Activated CD4-positive, alpha-beta T cell treated with anti-CD3 and anti-CD28 coated beads, Interleukin-2, Interleukin-4, amounts not matched to agents 100 ng/mL and 50 ng/mL, durations not matched to agents 16 hours and 8 hours (primary cell): ENCODE measurements at regions not wholly inside any gene's neighbourhood (a gene's known extent, or its start where the extent isn't known, plus 50 kb on each side); places are given as distances from the start of the nearest gene placed in this dataset.

Experiments used
- DNase-seq: peaks from one replicate; pipeline ENCODE4 v3.0.0-alpha.2; 2020; ENCODE audit warnings: low spot score

DNA sequence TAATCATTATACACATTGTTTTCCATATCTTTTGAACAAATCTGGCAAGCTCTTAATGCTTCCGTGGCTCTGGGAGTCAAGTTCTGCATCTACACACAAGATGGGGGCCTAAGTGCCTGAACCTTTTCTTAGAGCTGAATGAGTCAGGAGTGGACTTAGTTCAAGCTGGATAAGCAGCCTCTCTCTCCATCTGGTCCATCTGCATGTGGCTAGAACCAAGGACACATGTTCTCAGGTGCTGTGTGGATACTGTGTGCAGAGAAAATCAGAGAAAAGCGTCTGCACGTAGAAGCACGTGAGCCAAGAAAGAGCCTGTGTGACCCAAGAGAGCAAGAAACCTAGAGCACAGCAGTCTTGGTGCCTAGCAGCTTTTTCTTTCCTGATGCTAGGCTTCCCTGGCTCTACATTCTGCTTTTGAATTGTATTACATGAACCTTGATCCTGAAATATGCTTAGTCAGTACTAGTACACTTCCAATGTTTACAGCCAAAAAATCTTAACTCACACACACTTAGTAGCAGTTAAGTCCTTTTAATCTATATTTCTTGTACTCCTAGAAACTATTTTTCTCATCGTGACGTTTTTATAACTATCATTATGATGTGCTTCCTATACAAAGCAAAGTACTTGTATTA lies 1798.9 kb downstream of the MAT2B start:
- DNase-seq = no peak

DNA sequence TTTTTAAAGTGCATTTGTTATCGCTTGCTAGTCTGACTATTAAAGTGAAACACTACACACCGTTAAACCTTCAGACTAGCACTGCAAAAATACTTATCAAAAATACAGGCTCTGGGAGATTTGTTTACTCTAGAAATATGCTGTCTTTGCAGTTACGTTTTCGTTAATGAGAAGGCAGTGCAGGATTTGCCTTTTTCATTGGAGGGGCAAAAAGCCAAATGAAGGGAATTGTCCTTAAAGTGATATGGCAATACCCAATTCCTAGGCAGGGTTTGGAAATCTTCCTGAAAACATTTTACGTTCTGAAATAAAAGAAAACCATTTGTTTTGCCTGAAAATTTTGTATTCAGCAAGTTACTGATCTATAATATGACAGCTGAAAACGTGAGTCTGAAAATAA lies 1800.2 kb downstream of the MAT2B start:
- DNase-seq = no peak

DNA sequence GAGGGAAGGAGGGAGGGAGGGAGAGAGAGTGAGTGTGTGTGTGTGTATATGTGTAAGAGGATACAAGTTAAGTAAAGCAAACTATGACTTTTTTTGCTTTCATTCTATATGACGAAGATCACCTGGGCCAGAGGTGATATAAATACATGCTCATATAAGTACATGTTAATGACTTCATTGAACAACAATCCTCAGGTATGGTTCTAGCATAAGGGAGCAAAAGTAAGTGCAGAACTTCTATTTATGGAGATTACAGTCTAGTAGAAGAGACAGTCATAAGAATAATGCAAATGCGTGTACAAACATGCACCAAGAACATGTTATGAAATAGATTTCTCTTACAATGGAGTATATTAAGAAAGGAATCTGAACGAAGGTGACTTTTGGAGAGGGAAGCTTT lies 1804.0 kb downstream of the MAT2B start:
- DNase-seq = no peak

DNA sequence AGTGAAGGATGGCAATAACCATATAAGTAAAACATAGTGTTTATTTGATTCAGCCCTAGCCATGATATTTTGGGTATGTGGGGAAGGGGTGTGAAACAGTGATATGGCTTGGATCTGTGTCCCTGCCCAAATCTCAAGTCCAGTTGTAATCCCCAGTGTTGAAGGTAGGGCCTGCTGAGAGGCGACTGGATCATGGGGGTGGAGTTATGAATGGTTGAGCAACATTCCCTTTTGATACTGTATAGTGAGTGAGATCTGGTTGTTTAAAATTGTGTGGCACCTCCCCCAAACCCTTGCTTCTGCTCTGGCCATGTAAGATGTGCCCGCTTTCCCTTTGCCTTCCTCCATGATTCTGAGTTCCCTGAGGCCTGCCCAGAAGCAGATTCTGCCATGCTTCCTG lies 1804.6 kb downstream of the MAT2B start:
- no peak for DNase-seq

DNA sequence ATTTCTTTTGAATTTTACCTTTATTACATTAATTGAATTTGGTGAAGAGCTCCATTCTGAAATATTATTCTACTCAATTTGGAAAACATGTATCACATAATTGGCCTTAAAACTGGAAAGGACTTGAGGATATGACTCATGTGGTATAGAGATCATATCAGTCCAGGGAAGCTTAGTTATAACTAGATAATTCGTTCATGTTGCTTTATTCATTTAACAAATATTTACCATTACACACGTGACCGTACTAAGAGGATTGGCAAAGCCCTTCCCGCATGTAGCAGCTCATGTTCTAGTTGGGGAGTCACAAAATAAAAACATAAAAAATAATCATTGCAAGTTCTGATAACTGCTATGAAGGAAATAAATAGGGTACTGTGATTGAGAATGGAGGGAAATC lies 1816.5 kb downstream of the MAT2B start:
- no peak for DNase-seq

DNA sequence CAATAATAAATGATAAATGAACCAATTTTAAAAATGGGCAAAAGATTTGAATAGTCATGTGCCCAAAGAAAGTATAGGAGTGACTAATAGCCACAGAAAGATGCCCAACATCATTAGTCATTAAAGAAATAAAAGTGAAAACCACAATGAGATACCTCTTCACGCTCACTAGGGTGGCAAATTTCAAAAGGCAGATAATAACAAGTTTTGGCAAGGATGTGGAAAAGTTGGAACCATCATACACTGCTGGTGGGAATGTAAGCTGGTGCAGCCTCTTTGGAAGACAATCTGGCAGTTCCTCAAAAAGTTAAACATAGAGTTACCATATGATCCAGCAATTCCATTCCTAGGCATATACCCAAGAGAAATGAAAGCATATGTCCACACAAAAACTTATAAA lies 1819.8 kb downstream of the MAT2B start:
- no peak for DNase-seq

DNA sequence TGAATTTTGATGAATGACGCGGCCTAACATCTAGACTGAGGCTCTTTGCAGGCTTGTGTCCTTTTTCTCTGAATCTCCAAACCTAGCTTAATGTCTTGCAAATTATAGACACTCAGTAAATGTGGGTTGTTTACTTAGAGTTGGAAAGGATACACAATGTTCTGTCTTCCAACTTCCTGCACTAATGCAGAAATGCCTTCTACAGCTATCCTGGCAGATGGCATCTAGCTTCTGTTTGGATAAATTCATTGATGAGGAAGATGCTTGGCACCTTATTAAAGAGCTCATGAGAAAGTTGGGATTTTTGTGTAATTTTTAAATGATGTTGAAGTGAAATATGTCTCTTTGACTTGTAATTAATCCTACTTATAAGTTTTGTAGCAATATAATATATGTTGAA lies 1822.2 kb downstream of the MAT2B start:
- no peak for DNase-seq

DNA sequence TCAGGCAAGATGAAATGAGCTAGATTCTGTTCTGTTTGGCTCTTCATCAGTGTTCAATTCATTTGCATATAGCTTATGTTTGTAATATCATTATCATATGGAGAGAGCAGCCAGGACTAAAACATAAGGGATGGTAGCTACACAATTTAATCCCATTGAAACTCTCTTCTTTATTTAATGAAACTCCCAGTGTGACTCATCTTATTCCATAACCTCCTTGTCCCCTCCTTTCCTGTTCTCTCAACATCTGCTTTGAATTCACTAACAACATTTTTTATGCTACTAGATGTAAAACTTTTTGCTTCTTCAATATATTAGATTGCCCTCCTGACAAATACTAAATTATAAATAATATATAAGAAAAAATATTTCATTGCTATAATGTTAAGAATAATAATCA lies 1823.4 kb downstream of the MAT2B start:
- no peak for DNase-seq

DNA sequence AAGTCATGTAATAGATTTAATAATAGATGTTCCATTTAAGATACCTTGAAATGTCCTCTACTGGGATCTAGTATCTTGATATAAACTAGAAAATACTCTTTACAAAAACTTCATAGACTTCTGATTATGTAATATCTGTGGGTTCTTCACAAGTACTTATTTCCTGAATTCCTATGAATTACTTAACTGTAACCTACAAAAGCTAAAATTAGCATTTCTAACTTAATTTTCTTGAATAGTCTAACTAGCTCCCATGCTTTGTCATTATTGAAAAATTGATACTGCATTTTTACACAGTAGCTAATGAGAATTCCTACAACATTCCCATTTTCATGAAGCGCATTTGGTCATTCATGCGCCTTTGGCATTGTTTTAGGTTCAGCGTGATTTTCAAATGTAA lies 1828.2 kb downstream of the MAT2B start:
- no peak for DNase-seq

DNA sequence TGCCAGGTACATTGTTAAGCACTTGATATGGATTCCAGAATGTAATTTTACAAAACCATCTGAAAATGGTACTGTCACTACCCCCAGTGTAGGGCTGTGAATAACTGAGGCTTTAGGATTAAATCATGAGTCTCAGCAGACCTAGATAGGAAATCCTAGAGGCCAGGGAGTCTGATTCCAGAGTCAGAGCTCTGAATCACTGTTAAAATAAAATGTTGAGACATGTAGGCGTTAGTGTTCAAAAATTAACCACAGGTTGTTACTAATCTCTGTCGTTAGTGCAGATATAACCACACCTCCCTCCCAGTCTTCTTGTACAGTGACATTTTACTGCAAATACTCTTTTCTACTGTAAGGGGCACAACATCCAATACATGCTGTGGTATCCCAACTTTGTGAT lies 1828.8 kb downstream of the MAT2B start:
- DNase-seq = no peak

DNA sequence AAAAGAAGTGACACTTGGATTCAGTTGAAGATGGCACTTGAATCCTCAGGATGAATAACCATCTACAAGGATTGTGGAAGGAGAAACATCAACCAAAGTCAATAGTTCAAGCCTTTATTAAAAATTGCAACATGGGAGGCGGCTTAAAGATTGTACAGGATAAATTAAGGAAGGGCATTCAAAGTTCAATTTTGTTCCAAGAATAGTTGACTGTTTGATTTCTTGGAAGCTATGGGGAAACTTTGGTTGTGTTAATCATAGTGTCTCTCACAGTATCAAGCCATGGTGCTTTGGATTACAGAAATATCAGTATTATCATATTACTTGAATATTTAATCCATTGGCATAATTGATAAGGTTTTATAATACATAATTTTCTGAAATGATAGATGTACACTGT lies 1844.3 kb downstream of the MAT2B start:
- DNase-seq = no peak

DNA sequence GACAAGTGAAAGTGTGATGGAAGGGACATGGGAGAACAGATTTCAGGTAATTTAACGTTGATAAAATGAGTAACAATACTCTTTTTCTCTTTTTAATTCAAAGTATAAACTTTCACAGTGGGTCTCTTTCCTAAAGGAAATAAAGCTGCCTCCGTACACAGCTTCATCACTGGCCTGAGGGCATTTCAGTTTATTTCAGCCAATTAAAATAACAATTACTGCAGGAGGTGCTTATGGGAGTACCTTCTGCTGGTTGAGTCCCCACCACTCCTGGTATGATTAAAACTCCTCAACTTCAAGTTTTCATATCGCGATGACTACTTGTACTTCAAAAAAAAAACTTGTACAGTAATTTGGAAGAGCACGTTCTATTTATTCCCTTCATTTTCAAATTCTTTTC lies 1845.9 kb downstream of the MAT2B start:
- DNase-seq = no peak

DNA sequence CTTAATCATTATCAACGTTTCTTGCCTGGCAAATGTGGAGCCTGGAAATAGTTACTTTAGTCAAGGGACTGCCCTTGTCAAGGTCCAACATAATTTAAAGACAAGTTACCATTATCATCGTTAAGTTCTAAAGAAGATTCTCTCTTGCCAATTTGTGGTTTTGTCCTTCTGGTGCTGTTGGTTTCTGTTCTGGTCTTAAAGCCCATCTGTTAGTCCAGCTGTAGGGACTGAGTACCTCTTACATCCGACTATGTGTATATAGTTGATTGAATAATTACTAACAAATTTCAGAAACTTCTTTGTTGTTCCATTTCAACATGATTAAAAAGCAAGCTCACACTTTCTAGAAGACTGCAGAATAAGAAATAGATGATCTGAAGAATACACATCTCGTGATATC lies 1854.9 kb downstream of the MAT2B start:
- DNase-seq = no peak

DNA sequence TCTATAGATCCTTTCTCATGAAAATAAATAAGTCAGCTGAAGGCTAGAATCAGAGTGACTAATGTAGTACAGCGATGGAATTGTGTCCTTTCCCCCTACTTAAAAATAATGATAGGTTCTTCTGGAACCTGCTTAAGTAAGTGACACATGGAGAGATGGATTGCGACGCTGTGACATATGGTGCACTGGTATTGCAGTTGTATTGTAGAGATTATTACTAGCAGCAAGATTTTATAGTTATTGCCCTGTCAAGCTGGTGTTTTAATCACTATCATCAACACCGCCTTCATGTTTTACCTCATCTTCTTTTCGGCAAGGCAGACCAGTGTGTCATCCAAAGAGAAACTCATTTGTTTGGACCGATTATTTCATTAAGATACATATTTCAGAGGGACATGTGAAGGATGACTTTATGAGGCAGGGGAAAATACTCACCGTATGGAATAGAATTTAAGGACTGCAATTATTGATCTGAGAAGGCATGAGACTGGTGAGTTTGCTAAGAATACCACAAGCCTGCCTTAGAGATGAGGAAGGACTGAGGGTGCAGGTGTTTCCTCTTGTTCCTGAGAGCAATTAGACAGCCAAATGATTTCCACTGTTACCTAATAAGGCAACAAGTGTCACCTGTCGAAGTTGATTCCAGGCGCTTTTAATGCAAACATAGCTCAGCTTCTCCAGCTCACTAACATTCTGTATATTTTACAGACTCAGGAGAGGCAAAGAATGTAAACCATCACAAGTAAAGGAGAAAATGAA lies 1855.5 kb downstream of the MAT2B start:
- no peak for DNase-seq

DNA sequence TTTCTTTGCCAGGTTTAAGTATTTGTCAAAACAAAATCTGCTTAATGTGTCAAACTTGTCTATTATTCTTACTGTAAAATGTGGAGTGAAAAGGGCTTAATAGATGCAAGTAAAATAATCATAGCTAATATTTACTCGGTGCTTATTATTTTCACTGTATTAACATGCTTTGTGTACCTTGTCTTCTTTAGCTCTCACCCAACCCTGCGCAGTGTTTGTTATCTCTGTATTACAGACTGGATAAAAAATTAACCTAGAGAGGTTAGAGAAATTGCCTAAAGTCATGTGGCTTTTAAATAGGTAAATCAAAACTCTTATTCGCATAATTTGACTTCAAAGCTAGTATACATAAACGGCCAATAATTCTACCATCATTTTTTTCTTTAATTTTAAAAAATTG lies 1864.8 kb downstream of the MAT2B start:
- no peak for DNase-seq

DNA sequence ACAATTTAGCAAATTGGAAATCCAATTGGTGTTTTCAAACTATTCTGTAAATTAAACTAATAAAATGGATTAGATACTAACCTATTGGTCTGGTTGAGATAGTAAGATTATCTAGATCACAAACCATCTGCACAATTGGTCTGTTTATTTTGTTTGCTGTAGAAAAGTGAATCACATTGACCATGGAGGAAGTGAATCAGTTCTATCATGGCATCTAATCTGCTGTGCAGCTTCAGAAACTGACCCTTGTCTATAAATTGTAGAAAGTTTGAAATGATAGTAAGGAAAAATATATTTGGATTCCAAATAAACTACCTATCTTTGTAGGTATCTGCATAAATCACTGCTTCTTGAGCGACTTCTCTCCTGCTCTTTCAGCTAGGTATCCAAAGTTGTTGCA lies 1865.4 kb downstream of the MAT2B start:
- DNase-seq = no peak

DNA sequence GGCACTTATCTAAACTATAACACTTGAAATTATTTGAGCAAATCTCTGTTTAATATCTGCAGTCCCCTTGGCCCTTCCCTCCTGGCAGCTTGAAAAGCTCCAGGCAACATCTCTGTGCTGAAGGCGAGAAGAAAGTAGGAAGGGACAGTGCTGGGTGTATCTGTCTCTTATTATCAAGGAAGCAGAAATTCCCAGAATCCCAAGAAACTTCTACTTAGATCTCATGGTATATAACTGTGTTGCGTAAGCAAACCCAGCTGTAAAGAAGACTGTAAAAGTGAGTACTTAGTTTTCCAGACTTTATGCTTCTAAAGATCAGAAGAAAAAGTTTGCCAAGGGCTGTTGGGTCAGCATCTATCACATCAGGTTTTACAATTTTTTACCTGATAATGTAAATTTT lies 1869.8 kb downstream of the MAT2B start:
- DNase-seq = no peak

DNA sequence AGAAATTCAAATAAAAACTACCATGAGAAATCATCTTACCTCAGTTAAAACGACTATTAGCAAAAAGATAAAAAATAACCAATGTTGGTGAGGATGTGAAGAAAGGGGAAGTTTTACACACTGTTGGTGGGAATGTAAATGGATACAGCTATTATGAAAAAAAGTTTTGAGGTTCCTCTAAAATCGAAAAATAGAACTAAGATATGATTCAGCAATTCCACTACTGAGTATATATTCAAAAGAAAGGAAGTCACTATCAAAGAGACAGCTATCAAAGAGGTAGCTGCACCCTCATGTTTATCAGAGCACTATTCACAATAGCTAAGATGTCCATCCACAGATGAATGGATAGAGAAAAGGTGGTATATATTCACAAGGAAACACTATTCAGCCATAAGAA lies 1888.4 kb downstream of the MAT2B start:
- DNase-seq = no peak

DNA sequence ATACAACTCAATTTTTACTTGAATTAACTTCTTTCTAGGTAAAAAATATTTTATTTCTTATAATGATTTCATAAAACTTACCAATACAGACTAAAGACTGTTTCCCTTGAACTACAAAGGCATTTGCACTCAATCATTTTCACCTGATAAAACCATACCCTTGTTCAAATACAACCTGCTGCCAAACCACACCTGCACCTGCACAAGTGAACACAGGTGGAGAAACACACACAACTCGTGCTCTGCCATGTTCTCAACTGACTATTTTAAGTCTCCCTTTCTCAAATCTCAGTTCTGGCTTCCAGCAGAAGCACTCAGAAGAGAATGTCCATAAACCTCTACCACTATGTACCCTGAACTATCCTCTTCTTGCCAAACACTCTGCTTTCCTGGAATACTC lies 1892.1 kb downstream of the MAT2B start:
- DNase-seq = no peak

DNA sequence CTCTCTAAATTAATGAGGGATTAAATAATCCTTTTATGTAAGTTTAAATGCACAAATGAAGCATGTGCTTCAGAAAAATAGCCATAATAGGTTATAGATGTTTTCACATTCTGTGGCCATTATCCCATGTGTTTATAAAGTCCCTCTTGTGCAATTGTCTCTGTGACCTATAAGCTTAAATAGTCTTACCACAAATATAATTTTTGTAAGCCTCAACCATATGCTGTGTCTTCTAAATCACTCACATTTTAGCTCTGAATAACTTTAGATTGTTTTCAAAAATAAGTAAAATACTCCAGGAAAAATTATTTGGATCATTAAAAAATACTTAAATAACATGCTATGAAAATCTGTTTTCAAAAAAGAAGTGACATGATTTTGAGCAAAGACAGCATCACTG lies 1894.7 kb downstream of the MAT2B start:
- DNase-seq = no peak

DNA sequence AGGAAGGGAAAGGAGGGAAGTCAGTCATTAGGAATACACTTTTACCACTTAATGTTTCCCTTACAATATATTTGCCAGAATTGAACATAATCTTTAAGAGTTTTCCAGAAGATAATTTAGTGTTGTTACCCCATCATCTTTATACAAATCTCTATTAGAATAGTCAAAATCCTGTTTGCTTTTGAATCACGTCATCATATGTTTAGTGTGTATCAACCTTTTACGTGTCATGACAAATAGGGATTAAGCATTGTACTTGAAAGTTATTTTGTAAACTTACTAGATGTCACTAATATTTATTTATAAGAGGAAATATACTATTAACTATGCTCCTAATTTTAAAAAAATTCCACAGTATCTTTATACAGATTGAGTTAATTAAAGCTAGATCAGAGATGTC lies 1899.5 kb downstream of the MAT2B start:
- no peak for DNase-seq

DNA sequence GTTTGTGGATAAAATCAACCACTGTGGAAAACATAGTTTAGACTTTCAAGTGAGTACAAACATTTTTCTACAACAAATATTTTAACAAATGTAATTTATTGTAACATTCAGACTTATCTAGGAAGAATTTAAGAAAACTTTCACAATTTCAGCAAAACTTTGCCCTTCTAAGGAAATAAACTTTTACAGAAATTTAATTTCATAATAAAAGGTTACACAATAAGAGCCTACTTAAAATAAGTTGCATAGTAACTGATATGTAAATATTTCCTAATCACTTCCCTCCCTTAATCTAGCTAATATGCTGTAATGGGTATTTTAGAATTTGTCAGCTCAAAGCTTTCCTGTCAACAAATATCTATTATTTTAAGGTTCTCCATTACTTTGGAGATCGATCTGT lies 1899.9 kb downstream of the MAT2B start:
- no peak for DNase-seq

DNA sequence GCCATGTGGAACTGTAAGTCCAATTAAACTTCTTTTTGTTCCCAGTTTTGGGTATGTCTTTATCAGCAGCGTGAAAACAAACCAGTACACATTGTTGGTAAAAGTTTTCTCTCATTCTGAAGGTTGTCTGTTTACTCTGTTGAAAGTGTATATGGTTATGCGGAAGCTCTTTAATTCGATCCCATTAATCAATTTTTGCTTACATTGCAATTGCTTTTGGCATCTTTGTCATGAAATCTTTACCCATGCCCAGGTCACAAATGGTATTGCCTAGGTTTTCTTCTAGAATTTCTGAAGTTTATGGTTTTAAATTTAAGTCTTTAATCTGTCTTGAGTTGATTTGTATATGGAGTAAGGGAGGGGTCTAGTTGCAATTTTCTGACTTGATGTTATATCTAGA lies 1901.9 kb downstream of the MAT2B start:
- no peak for DNase-seq

DNA sequence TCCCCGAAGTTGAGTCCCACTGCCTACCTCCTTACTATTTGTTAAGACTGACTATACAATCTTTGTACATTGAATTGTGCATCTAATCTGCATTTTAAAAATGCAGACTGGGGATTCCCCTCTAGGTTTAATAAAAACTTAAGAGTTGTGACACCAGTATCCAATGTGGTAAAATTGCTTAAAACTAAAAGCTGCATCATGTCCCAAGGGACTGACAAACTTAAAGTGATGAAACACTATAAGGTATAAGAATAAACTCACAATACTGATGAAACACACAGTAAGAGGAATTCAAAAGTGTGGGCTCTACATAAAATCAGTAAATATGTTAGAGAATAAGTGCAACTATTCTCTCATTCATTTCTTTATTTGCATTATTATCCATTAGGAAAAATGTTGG lies 1905.1 kb downstream of the MAT2B start:
- DNase-seq = no peak
